ENCODE measurements at regions not wholly inside any gene's neighbourhood (a gene's known extent, or its start where the extent isn't known, plus 50 kb on each side); places are given as distances from the start of the nearest gene placed in this dataset.
"Not testable (repeated sequence)": the region's sequence is repeated elsewhere in the genome, so short reads cannot be mapped to it uniquely, and the experiment has no call there.

- DNase-seq (ENCODE audit: low read depth), result no peak
These were observed 185.7 kb downstream of the CGGBP1 start for GRCh38 chr3:87873136-87873535.

DNA sequence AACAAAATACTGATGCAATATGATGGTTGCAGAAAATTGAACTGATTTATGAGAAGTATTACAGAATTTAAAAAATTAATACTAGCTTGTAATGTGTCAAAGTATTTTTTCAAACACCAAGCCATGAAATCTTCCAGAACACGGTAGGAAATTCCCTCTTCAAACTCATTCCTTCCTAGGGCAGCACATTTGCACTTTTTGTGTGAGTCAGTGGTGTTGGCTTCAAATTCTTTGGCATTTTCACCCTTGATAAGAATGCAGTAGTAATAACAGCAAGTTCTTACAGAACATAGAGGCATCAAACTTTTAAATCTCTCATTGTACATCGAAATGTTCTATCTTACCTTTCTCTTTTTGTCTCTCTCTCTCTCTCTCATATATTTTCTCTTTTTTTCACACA, 191.8 kb downstream of the CGGBP1 start:
- no peak for DNase-seq (ENCODE audit: low read depth)

DNA sequence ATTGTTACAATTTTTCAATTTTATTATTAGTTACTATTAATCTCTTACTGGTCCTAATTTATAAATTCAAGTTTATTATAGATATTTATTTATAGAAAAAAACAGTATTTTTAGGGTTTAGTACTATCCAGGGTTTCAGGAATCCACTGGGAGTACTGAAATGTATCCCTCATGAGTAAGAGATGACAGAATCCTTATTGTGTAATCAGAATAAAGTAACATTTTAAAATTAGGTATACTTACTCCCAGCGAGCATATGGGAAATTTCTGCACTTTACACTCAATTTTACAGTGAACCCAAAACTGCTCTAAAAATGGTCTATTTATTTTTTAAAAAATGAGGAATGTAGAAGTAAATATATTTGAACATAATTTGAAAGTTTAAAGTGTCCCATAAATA, 202.7 kb downstream of the CGGBP1 start:
- no peak for DNase-seq (ENCODE audit: low read depth)

GRCh38 chr3:87855616-87856015, 203.2 kb downstream of the CGGBP1 start:
- DNase-seq (ENCODE audit: low read depth), result no peak

GRCh38 chr3:87855211-87855610, 203.6 kb downstream of the CGGBP1 start:
- DNase-seq (ENCODE audit: low read depth), result no peak

DNA sequence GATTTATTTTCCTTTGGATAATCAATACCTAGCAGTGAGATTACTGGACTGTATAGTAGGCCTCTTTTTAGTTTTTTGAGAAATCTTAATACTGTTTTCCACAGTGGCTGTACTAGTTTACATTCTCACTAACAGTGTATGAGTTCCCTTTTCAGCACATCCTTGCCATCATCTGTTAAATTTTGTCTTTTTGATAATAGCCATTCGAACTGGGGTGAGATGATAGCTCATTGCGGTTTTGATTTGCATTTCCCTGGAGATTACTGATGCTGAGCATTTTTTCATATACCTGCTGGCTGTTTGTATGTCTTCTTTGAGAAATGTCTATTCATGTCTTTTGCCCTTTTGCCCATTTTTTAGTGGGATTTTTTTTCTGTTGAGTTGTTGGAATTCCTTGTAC, 210.8 kb downstream of the CGGBP1 start:
- DNase-seq (ENCODE audit: low read depth), result no peak

DNA sequence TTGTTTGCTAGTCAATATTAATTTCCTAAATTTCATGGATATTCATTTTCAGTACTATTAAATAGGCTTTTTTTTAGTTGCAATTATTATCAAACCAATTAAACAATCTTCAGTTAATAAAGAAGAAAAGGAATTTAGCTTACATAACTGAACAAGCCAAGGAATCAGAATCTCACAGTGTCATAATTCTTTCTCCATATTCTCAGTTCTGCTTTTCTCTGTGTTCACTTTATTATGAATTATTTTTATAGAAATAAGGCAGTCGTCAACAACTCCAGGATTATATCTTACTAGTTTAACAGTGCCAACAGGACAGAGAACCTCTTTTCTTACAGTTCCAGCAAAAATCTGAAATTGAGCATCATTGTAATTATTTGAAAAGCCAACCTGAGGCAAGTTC, 221.7 kb downstream of the CGGBP1 start:
- no peak for DNase-seq (ENCODE audit: low read depth)

DNA sequence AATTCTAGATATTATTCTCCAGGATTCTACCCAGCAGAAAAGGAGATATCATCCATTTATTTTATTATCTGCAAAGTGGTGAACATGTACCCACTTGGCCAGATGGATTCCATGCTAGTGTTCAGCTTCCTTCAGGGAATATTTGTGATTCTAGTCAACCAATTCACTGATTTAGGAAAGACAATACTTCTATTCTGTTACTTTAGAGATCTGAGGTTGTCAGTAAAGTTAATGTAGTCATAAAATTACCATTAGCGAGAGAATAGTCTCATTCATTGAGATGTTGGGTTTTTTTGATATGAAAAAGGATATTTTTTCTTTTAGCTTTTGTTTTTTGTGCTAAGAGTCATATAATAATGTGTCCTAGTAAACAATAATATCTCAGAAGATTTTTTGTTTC, 222.8 kb downstream of the CGGBP1 start:
- DNase-seq (ENCODE audit: low read depth), result no peak

- DNase-seq (ENCODE audit: low read depth), result no peak
These were observed 223.6 kb downstream of the CGGBP1 start for GRCh38 chr3:87835236-87835635.

GRCh38 chr3:87834327-87834726, 224.5 kb downstream of the CGGBP1 start:
- no peak for DNase-seq (ENCODE audit: low read depth)

- no peak for DNase-seq (ENCODE audit: low read depth)
These were observed 225.8 kb downstream of the CGGBP1 start for GRCh38 chr3:87833039-87833377.

DNA sequence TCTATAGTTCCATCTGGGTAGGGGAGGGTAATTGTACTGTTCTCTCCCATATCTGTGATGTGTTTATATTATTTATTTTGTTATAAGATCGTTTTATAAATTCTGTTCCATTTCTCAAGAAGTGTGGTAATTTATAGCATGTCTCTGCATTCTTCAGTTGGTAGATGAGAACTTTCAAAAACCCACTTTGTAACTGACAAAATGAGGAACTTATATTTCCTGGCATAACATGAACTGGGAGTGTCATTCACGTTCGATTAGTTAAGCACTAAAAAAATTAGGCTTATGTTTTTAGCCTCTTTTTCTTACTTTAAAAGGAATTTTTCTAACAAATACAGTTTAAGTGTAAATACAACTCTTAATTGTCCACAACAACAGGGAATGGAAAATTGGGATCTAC, 230.8 kb downstream of the CGGBP1 start:
- DNase-seq (ENCODE audit: low read depth), result no peak

GRCh38 chr3:87822563-87822962, 236.2 kb downstream of the CGGBP1 start:
- no peak for DNase-seq (ENCODE audit: low read depth)

GRCh38 chr3:87813503-87813902, 245.3 kb downstream of the CGGBP1 start:
- not testable (repeated sequence) for DNase-seq (ENCODE audit: low read depth)

GRCh38 chr3:87811953-87812352, 246.9 kb downstream of the CGGBP1 start:
- DNase-seq (ENCODE audit: low read depth), result no peak

DNA sequence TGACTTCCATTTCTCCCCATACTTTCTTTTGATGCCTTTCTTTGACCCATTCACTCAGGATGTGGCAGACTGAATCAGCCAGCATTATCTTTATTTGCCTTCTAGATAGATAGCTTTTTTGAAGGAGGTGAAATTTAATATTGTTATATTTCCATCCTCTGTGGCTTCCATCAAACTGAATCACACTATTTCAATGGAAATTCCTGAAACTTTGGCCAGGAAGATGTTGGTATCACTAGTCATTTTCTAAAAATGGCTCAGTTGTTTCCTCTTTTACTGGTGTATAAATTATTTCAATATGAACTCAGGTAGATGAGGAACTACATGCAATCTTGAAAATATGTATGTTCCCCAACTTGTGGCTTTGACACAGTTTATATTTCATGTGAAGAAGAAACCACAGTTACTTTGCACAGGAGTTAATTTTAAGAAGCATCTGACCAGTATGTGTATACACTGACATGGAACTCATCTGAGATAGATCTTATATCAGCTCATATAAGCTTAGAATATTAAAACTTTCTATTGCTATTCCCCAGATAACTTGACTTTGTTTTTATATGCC, 248.3 kb downstream of the CGGBP1 start:
- DNase-seq (ENCODE audit: low read depth), result no peak

DNA sequence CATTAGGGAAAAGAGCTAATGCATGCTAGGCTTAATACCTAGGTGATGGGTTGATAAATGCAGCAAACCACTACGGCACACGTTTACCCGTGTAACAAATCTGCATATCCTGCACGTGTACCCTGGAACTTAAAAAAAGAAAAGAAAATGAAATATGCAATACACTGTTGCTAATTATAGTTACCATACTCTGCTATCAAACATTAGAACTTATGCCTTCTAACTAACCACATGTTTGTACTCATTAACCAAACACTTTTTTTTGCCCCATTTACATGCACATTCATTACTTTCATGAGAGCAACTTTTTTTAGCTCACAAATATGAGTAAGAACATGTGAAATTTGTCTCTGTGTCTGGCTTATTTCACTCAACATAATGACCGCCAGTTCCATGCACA, 253.1 kb downstream of the CGGBP1 start:
- DNase-seq (ENCODE audit: low read depth), result no peak

- no peak for DNase-seq (ENCODE audit: low read depth)
These were observed 257.4 kb downstream of the CGGBP1 start for GRCh38 chr3:87801409-87801808.

DNA sequence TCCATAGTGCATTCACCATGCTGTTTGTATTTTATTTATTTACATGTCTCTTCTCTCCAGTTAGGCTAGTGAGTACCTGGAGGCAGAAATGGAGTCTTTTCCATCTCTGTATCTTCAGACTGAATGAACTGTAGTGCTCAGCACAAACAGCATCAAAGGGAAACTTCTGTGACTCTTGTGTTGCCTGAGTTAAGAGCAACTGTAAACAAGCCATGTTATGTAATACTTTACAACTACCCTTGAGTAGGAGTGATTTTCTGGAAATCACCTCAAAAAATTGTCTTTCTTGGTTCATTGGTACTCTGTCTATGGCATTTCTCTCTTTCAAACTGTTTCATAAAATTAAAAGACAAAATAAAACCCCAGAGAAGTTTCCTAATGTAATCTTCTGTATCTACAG, 258.3 kb downstream of the CGGBP1 start:
- DNase-seq (ENCODE audit: low read depth), result no peak

DNA sequence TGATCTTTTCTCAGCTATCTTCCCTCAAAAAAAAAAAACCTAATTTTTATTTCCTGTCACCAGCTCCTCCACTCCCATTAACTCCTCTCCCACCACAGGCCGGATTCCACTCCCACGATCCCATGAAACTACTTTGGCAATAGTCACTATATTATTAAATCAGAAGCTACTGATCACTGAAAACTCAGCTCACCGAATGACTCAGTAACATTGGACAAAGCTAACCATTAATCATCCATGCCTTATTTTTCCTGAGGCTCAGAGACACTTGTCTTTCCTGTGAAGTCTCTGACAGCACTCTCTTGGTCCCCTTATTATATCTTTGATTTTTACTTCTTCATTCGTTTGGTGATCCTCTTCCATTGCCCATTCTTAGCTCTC, 260.2 kb downstream of the CGGBP1 start:
- no peak for DNase-seq (ENCODE audit: low read depth)

- no peak for DNase-seq (ENCODE audit: low read depth)
These were observed 260.8 kb downstream of the CGGBP1 start for GRCh38 chr3:87797872-87798566.

- DNase-seq (ENCODE audit: low read depth), result no peak
These were observed 262.0 kb downstream of the CGGBP1 start for GRCh38 chr3:87796843-87797185.

- no peak for DNase-seq (ENCODE audit: low read depth)
These were observed 262.5 kb downstream of the CGGBP1 start for GRCh38 chr3:87796137-87796842.

DNA sequence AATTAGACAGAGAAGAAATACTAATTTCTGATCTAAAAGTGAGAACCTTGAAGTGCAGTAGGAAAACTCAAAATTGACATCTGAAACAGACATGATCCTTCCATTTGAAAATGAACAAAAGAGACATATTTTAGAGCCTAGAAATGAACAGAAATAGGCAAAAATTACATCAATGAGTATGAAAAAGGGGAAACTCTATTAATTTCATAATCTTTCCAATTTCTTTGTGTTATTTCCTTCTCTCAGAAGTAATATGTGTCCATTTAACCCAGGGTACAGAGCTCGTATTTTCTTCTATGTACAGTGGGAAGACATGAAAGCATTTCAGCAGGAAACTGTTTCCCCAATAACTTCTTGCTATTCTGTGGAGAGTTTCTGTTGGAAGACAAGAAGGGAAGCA, 263.1 kb downstream of the CGGBP1 start:
- no peak for DNase-seq (ENCODE audit: low read depth)
